ENCODE measurements at regions not wholly inside any gene's neighbourhood (a gene's known extent, or its start where the extent isn't known, plus 50 kb on each side); places are given as distances from the start of the nearest gene placed in this dataset.

DNA sequence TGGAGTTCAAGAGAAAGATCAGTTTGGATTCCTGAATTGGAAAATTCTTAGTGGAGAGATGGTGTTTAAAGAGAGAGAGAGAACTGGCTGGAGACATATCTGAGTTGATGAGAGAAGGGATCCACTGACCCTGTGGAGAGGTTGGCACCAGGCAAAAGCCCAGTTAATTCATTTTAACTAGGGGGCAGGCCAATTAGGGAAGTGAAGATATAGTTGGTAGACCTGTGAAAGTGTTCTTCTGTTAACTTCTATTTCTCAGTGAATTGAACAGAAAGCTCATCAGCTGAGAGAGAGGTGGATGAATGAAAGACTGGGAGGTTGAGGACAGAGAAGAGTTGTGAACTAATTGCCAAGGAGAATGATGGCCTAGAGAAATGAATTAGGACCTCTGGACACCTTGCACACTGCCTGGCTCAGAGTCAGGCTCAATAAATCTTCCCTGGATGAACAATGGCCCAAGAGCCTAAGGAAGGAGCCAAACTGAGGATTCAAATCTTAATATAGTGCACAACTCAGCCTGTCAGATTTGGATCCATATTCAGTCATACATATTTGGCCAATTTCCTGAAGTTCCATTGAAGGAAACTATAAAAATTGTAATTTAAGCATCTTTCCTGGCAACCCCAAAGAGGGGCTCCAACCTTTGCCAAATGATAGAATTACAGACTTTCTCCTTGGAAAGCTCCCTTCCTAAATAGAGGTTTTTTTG is 82.2 kb upstream of the RMDN2 start:
- TF ChIP-seq, protein P1, sequence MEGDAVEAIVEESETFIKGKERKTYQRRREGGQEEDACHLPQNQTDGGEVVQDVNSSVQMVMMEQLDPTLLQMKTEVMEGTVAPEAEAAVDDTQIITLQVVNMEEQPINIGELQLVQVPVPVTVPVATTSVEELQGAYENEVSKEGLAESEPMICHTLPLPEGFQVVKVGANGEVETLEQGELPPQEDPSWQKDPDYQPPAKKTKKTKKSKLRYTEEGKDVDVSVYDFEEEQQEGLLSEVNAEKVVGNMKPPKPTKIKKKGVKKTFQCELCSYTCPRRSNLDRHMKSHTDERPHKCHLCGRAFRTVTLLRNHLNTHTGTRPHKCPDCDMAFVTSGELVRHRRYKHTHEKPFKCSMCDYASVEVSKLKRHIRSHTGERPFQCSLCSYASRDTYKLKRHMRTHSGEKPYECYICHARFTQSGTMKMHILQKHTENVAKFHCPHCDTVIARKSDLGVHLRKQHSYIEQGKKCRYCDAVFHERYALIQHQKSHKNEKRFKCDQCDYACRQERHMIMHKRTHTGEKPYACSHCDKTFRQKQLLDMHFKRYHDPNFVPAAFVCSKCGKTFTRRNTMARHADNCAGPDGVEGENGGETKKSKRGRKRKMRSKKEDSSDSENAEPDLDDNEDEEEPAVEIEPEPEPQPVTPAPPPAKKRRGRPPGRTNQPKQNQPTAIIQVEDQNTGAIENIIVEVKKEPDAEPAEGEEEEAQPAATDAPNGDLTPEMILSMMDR (IDR thresholded peaks at IDR 0.05): no peak
- TF ChIP-seq ZFX (IDR thresholded peaks at IDR 0.05; ENCODE audit: borderline replicate concordance): no peak

Measured in 22Rv1 (cell line).